ENCODE measurements at regions not wholly inside any gene's neighbourhood (a gene's known extent, or its start where the extent isn't known, plus 50 kb on each side); places are given as distances from the start of the nearest gene placed in this dataset.

GRCh38 chr14:101113835-101114725 is 210.6 kb upstream of the RTL1 start:
- H3K36me3 Mint-ChIP-seq (ENCODE audit: insufficient read depth, unreplicated experiment), result no peaks in the 10 kb centered on the region

DNA sequence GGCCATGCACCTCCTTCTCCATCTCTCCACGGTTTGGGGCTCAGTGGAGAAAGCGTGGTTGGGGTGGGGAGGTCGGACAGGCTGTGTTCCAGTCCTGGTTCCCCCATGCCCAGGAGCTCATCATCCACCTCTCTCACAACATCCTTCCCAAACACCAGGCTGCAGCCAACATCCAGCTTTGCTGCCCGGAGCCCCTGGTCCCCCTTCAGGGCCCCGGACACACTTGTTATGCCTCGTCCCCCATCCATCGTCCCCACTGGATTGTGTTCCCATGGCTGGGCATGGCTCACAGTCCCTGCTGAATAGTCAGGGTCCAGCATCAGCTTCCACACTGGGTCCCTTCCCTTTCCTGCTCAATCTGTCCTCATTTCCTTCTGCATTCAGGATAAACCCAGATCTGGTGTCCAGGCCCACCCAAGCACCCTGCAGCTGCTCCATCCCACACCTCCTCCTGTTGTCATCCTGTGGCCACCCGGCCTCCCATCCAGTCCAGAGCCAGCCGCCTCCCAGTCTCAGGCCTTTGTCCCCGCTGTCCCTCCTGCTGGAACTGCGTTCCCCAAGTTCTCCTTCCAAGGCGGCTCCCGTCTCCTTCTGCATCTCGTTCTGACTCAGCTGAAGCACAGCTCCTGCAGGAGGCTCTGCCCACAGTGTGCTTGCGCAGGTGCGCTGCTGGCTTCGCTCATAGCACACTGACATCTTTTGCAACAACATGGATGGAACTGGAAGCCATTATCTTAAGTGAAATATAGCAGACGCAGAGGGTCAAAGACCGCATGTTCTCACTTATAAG is 211.4 kb upstream of the RTL1 start:
- H3K36me3 Mint-ChIP-seq (ENCODE audit: insufficient read depth, unreplicated experiment), result no peaks in the 10 kb centered on the region

More at GRCh38 chr14:101113835-101114725, 210.6 kb upstream of the RTL1 start:
- intact Hi-C loops (cut with micrococcal nuclease), result no loop called here
- H3K27me3 Mint-ChIP-seq (ENCODE audit: insufficient read depth, unreplicated experiment), result peaks cover 14% of the 10 kb centered on the region
- H3K9me3 Mint-ChIP-seq (ENCODE audit: unreplicated experiment), result peaks cover 11% of the 10 kb centered on the region
- ChIA-PET CTCF (no interaction called here), POLR2A (no interaction called here)
- TF ChIP-seq, protein P1, sequence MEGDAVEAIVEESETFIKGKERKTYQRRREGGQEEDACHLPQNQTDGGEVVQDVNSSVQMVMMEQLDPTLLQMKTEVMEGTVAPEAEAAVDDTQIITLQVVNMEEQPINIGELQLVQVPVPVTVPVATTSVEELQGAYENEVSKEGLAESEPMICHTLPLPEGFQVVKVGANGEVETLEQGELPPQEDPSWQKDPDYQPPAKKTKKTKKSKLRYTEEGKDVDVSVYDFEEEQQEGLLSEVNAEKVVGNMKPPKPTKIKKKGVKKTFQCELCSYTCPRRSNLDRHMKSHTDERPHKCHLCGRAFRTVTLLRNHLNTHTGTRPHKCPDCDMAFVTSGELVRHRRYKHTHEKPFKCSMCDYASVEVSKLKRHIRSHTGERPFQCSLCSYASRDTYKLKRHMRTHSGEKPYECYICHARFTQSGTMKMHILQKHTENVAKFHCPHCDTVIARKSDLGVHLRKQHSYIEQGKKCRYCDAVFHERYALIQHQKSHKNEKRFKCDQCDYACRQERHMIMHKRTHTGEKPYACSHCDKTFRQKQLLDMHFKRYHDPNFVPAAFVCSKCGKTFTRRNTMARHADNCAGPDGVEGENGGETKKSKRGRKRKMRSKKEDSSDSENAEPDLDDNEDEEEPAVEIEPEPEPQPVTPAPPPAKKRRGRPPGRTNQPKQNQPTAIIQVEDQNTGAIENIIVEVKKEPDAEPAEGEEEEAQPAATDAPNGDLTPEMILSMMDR (IDR thresholded peaks at IDR 0.05; ENCODE audit: unreplicated experiment), result no peak
- no peak overlapping the region for H3K4me3 Mint-ChIP-seq (ENCODE audit: unreplicated experiment)
- H3K27ac Mint-ChIP-seq (ENCODE audit: low read depth, unreplicated experiment), result no peak overlapping the region
- H3K4me1 Mint-ChIP-seq (ENCODE audit: insufficient read depth, unreplicated experiment), result no peaks in the 10 kb centered on the region
- BruUV-seq (replicated peaks), result no TSS peak
- DNase-seq (ENCODE audit: unreplicated experiment), result peak; percentile 14

GRCh38 chr14:101115652-101116051 is 212.1 kb upstream of the RTL1 start:
- CTCF ChIA-PET, result no interaction called here

More for the DNA sequence above, 211.4 kb upstream of the RTL1 start:
- Mint-ChIP-seq H3K9me3 (ENCODE audit: unreplicated experiment) (peaks cover 11% of the 10 kb centered on the region), H3K4me3 (ENCODE audit: unreplicated experiment) (no peak overlapping the region), H3K27ac (ENCODE audit: low read depth, unreplicated experiment) (no peak overlapping the region), H3K4me1 (ENCODE audit: insufficient read depth, unreplicated experiment) (no peaks in the 10 kb centered on the region), H3K27me3 (ENCODE audit: insufficient read depth, unreplicated experiment) (peaks cover 14% of the 10 kb centered on the region)
- DNase-seq (ENCODE audit: unreplicated experiment), result no peak
- POLR2A ChIA-PET, result no interaction called here
- CTCF ChIA-PET, result no interaction called here
- intact Hi-C loops (cut with micrococcal nuclease), result no loop called here
- BruUV-seq (replicated peaks), result no TSS peak
- TF ChIP-seq, protein P1 (IDR thresholded peaks at IDR 0.05; ENCODE audit: unreplicated experiment), result no peak

DNA sequence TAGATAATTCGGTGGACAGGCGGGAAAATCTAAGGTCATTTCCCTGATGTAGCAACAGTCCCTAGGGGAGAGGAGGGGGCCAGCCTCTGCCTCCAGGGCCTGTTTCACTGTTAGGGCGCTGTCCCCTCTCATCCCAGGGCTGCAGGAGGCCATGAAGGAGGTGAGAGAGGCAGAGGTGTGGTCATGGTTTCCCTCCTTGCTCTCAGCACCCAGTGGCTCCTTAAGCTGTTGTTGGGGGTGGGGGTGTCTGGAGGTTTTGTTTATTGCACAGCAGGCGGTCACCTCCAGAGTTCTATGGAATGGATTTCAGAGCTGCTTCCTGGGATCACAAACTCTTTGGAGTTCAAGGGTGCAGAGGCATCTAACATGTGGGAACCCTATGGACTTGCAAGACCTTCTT is 212.5 kb upstream of the RTL1 start:
- Mint-ChIP-seq H3K4me1 (ENCODE audit: insufficient read depth, unreplicated experiment) (no peaks in the 10 kb centered on the region), H3K36me3 (ENCODE audit: insufficient read depth, unreplicated experiment) (no peaks in the 10 kb centered on the region), H3K27ac (ENCODE audit: low read depth, unreplicated experiment) (no peak overlapping the region), H3K4me3 (ENCODE audit: unreplicated experiment) (no peak overlapping the region), H3K27me3 (ENCODE audit: insufficient read depth, unreplicated experiment) (peaks cover 14% of the 10 kb centered on the region), H3K9me3 (ENCODE audit: unreplicated experiment) (peaks cover 11% of the 10 kb centered on the region)
- BruUV-seq (replicated peaks), result no TSS peak
- CTCF ChIA-PET, result interaction anchor here (0.8 kb wide), 1 partner anchor 217 kb away, joined by 3 read pairs; no protein-coding TSS in a partner anchor
- TF ChIP-seq, protein P1 (IDR thresholded peaks at IDR 0.05; ENCODE audit: unreplicated experiment), result no peak
- POLR2A ChIA-PET, result no interaction called here
- intact Hi-C loops (cut with micrococcal nuclease), result no loop called here
- no peak for DNase-seq (ENCODE audit: unreplicated experiment)

More at GRCh38 chr14:101115652-101116051, 212.1 kb upstream of the RTL1 start:
- POLR2A ChIA-PET, result no interaction called here
- H3K27me3 Mint-ChIP-seq (ENCODE audit: insufficient read depth, unreplicated experiment), result peaks cover 14% of the 10 kb centered on the region
- no peaks in the 10 kb centered on the region for H3K36me3 Mint-ChIP-seq (ENCODE audit: insufficient read depth, unreplicated experiment)
- H3K9me3 Mint-ChIP-seq (ENCODE audit: unreplicated experiment), result peaks cover 11% of the 10 kb centered on the region
- H3K4me3 Mint-ChIP-seq (ENCODE audit: unreplicated experiment), result no peak overlapping the region
- BruUV-seq (replicated peaks), result no TSS peak
- intact Hi-C loops (cut with micrococcal nuclease), result no loop called here
- no peaks in the 10 kb centered on the region for H3K4me1 Mint-ChIP-seq (ENCODE audit: insufficient read depth, unreplicated experiment)
- TF ChIP-seq, protein P1 (IDR thresholded peaks at IDR 0.05; ENCODE audit: unreplicated experiment), result no peak
- H3K27ac Mint-ChIP-seq (ENCODE audit: low read depth, unreplicated experiment), result no peak overlapping the region
- no peak for DNase-seq (ENCODE audit: unreplicated experiment)
